ENCODE measurements at regions not wholly inside any gene's neighbourhood (a gene's known extent, or its start where the extent isn't known, plus 50 kb on each side); places are given as distances from the start of the nearest gene placed in this dataset.

DNA sequence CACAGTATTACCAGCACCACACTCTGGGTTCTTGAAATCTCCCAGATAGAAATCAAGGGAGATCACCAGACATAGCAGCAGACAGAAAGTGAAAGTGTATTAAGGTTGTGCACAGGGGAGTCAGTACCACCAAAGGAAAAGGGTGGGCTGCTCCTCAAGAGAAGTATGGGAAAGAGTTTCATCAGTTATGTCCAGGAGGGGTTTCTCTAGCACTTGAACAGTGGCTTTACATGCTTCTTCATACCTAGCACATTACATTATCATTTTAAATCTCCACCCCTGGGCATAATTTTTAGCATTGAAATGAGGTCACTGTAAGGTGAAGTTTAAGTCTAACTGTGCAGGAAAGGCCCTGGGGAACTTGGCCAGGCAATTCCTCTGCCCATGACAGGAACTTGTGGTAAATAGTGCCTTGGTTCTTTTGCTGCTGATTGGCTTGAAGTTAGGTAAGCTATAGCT, 601.0 kb downstream of the NUF2 start:
- DNase-seq (ENCODE audit: low spot score in 2 of 2): no peak
- H3K27ac ChIP-seq: no peak overlapping the region

DNA sequence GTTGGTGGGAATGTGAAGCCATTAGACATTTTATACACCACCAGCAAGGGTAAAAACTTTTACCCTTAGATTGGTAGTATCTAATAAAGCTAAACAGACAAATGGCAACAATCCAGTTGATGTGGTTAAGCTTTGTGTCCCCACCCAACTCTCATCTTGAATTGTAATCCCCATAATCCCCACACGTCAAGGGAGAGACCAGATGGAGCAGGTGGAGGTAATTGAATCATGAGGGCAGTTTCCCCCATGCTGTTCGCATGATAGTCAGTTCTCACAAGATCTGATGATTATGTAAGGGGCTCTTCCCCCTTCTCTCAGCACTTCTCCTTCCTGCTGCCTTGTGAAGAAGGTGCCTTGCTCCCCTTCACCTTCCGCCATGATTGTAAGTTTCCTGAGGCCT, 602.3 kb downstream of the NUF2 start:
- no peaks in the 10 kb centered on the region for H3K36me3 ChIP-seq
- TF ChIP-seq POLR2A (IDR thresholded peaks at IDR 0.05) (no peak), POLR2AphosphoS5 (IDR thresholded peaks at IDR 0.05) (no peak)
- TF ChIP-seq, protein P1, sequence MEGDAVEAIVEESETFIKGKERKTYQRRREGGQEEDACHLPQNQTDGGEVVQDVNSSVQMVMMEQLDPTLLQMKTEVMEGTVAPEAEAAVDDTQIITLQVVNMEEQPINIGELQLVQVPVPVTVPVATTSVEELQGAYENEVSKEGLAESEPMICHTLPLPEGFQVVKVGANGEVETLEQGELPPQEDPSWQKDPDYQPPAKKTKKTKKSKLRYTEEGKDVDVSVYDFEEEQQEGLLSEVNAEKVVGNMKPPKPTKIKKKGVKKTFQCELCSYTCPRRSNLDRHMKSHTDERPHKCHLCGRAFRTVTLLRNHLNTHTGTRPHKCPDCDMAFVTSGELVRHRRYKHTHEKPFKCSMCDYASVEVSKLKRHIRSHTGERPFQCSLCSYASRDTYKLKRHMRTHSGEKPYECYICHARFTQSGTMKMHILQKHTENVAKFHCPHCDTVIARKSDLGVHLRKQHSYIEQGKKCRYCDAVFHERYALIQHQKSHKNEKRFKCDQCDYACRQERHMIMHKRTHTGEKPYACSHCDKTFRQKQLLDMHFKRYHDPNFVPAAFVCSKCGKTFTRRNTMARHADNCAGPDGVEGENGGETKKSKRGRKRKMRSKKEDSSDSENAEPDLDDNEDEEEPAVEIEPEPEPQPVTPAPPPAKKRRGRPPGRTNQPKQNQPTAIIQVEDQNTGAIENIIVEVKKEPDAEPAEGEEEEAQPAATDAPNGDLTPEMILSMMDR (IDR thresholded peaks at IDR 0.05): no peak
- H3K27me3 ChIP-seq: no peaks in the 10 kb centered on the region
- no peaks in the 10 kb centered on the region for H3K9me3 ChIP-seq
- intact Hi-C loops (cut with DNase I; ENCODE audit: low total_unique reads): no loop called here
- H3K4me1 ChIP-seq: no peaks in the 10 kb centered on the region
- H3K4me3 ChIP-seq: no peak overlapping the region
- no peak for DNase-seq (ENCODE audit: low spot score in 2 of 2)
- no peak overlapping the region for H3K27ac ChIP-seq

More for the DNA sequence above, 601.0 kb downstream of the NUF2 start:
- intact Hi-C loops (cut with DNase I; ENCODE audit: low total_unique reads): no loop called here
- no peaks in the 10 kb centered on the region for H3K36me3 ChIP-seq
- H3K4me1 ChIP-seq: no peaks in the 10 kb centered on the region
- no peak overlapping the region for H3K4me3 ChIP-seq
- TF ChIP-seq, protein P1 (IDR thresholded peaks at IDR 0.05): no peak
- TF ChIP-seq POLR2A (IDR thresholded peaks at IDR 0.05) (no peak), POLR2AphosphoS5 (IDR thresholded peaks at IDR 0.05) (no peak)
- no peaks in the 10 kb centered on the region for H3K9me3 ChIP-seq
- H3K27me3 ChIP-seq: no peaks in the 10 kb centered on the region

DNA sequence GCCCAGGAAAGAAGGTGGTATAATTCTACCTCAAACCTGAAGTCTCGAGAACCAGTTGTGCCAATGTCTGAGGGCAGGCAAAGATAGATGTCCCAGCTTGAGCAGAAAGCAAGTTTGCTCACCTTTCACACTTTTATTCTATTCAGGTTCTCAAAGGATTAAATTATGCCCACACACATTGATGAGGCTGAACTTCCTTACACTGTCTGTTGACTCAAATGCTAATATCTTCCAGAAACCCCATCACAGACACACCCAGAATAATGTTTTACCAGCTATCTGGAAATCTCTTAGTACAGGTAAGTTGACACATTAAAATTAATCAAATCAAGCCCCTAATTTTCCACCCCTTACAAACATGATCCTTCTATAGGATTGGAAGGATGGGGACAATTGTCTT, 605.7 kb downstream of the NUF2 start:
- intact Hi-C loops (cut with DNase I; ENCODE audit: low total_unique reads): no loop called here
- H3K4me1 ChIP-seq: no peaks in the 10 kb centered on the region
- no peaks in the 10 kb centered on the region for H3K27me3 ChIP-seq
- DNase-seq (ENCODE audit: low spot score in 2 of 2): no peak
- H3K4me3 ChIP-seq: no peak overlapping the region
- no peaks in the 10 kb centered on the region for H3K9me3 ChIP-seq
- TF ChIP-seq, protein P1 (IDR thresholded peaks at IDR 0.05): no peak
- TF ChIP-seq POLR2AphosphoS5 (IDR thresholded peaks at IDR 0.05) (no peak), POLR2A (IDR thresholded peaks at IDR 0.05) (no peak)
- no peaks in the 10 kb centered on the region for H3K36me3 ChIP-seq
- H3K27ac ChIP-seq: no peak overlapping the region

DNA sequence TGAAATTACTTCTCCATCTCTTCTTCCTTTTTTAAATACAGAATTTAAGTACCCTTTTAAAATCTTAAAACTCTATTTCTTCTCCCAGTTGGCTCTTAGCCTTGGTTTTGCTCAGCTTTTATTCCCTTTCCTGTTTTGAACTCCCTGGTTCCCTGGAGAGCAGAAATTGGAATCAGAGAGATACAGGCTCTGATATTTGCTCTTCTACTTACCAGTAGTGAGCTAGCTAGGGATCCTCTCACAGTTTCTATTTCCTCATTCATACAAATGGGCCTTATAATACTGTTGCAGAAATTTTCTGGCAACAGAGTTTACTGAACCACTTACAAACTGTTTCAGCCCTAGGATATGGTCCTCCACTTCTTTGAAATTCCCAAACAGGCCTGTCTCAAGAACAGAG, 606.3 kb downstream of the NUF2 start:
- intact Hi-C loops (cut with DNase I; ENCODE audit: low total_unique reads): no loop called here
- TF ChIP-seq, protein P1 (IDR thresholded peaks at IDR 0.05): no peak
- TF ChIP-seq POLR2AphosphoS5 (IDR thresholded peaks at IDR 0.05): no peak
- Histone ChIP-seq H3K9me3 (no peaks in the 10 kb centered on the region), H3K27ac (no peak overlapping the region), H3K36me3 (no peaks in the 10 kb centered on the region), H3K27me3 (no peaks in the 10 kb centered on the region), H3K4me3 (no peak overlapping the region), H3K4me1 (no peaks in the 10 kb centered on the region)
- DNase-seq (ENCODE audit: low spot score in 2 of 2): no peak

DNA sequence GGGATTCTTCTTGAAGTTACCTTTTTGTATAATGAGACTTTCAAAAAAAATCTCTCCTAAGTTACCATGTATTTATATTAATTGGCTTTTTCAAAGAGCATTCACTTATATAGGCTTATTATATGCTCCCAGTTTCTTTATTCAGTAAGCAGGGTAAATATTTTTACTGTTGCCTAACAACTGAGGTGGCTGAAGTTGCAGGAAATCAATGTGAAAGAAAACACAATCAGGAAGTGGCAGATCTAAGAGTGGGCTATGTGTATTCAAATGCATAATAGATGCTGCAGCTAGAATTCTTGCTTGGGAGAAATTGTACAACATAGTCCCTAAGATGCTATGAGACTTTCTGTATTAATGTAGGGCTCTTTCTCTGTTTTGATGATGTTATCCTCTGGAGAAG, 606.9 kb downstream of the NUF2 start:
- Histone ChIP-seq H3K9me3 (no peaks in the 10 kb centered on the region), H3K27ac (no peak overlapping the region), H3K36me3 (no peaks in the 10 kb centered on the region), H3K4me1 (no peaks in the 10 kb centered on the region), H3K4me3 (no peak overlapping the region), H3K27me3 (no peaks in the 10 kb centered on the region)
- intact Hi-C loops (cut with DNase I; ENCODE audit: low total_unique reads): no loop called here
- no peak for DNase-seq (ENCODE audit: low spot score in 2 of 2)
- TF ChIP-seq POLR2A (IDR thresholded peaks at IDR 0.05): no peak
- TF ChIP-seq, protein P1 (IDR thresholded peaks at IDR 0.05): no peak
- TF ChIP-seq POLR2AphosphoS5 (IDR thresholded peaks at IDR 0.05): no peak
